Fibroblast of peridontal ligament (primary cell): ENCODE measurements at regions not wholly inside any gene's neighbourhood (a gene's known extent, or its start where the extent isn't known, plus 50 kb on each side); places are given as distances from the start of the nearest gene placed in this dataset.
"Not testable (repeated sequence)": the region's sequence is repeated elsewhere in the genome, so short reads cannot be mapped to it uniquely, and the experiment has no call there.

Experiments
- DNase-seq: peaks from one replicate; pipeline ENCODE4 v3.0.0-alpha.2; 2010; ENCODE audit errors: extremely low read depth

GRCh38 chr2:78814331-78814986 is 211.0 kb upstream of the REG3G start:
- no peak for DNase-seq

DNA sequence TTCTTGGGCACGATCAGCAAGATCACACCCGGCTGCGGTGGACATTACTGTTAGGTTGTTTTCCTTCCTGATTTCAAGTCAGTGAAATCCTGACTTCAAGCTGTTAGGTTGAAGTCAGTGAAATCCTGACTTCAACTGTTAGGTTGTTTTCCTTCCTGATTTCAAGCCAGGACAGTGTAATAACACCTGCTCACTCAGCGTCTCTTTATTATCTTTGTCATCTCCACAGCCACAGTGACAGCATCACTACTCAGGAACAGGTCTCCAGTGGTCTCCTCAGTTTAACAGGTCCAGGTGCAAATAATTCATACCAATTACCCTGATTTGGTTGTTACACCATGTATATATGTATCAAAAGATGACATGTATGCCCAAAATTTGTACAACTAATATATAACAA is 208.1 kb upstream of the REG3G start:
- no peak for DNase-seq

- no peak for DNase-seq
Measured at GRCh38 chr2:78832481-78832880, 193.0 kb upstream of the REG3G start.

DNA sequence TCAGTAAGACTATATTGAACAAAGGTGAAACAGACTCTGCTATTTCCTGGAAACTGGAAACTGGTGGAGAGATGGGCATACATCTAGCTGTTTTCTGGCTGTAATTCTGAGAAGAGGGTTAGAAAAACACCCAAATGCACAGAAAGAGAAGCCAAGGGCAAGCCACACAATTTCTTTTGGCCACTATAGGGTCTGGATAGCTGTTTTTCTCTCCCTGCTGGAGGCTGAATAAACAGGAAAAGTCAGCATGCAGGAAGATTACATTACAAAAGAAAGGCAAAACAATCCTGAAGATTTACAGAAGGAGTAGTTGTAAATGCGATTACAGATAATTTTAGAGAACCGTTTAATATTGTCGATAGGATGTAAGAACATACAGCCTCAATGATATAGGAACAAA is 186.2 kb upstream of the REG3G start:
- no peak for DNase-seq

GRCh38 chr2:78840311-78840710 is 185.2 kb upstream of the REG3G start:
- not testable (repeated sequence) for DNase-seq

- DNase-seq: no peak
Measured at GRCh38 chr2:78845664-78846185, 179.8 kb upstream of the REG3G start.

GRCh38 chr2:78861546-78861945 is 164.0 kb upstream of the REG3G start:
- DNase-seq: no peak

DNA sequence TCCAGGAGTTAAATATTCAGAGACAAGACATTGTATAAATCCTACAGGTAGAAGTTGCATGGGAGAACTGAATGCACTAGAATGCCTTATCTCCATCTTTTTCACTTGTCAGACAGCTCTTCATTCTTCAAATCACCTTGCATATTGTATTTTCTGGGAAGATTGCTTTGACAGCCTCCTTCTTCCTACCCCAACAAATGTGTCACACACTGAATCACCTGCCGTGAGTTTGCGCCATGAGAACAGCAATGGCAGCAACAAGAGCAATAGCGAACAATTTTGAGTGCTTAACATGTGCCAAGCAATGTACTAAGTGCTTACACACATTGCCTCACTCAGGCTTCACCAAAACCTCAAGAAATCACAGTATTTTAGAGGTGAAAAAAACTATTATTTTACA is 161.3 kb upstream of the REG3G start:
- no peak for DNase-seq

- no peak for DNase-seq
Measured at GRCh38 chr2:78865667-78866066, 159.8 kb upstream of the REG3G start.

DNA sequence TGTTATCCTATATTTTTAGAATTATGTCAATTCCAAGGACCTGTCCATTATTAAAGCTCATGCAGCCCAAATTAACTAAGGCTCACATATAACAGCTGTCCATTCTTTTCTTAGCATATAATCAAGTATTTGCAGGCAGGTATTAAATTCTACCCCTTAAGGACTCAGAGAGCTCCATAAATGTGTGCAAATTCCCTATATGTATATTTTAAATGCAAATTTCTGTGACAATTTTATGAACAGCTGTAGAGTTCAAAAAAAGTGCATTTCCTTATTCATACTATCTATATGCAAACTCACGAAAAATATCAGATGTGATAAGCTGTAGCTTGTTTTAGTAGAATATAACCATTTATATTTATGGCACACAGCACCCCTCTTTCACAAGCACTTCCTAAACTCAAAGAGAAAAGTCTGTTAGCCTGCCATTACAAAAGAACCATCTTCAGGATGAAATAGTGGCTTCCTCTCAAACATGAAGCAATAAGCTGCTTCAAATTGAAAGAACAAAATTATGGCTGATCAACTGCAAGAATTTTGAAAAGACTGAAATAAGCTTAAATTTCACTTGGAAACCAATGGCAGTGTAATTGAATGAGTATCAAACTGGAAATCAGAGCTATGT is 155.0 kb upstream of the REG3G start:
- no peak for DNase-seq

- no peak for DNase-seq
Measured at GRCh38 chr2:78873526-78873925, 152.0 kb upstream of the REG3G start.

- DNase-seq: no peak
Measured at GRCh38 chr2:78876316-78876688, 149.2 kb upstream of the REG3G start.

DNA sequence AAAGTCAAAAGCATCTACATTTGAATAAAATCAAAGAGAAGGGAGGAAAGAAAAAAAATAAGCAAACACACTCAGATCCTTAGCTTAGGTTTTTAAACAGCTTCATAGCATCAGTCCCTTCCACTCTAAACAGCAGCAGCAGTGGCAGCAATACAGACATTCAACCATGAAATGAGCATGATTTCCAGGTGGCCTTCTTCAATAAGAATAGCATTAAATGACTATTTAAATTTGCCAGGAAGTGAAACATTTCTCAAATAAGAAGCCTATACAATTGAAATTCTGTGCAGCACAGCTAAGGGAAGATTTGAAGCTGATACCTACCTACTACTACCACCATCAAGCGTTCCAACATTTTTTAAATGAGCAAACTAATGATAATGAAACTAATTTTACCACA is 138.1 kb upstream of the REG3G start:
- no peak for DNase-seq

DNA sequence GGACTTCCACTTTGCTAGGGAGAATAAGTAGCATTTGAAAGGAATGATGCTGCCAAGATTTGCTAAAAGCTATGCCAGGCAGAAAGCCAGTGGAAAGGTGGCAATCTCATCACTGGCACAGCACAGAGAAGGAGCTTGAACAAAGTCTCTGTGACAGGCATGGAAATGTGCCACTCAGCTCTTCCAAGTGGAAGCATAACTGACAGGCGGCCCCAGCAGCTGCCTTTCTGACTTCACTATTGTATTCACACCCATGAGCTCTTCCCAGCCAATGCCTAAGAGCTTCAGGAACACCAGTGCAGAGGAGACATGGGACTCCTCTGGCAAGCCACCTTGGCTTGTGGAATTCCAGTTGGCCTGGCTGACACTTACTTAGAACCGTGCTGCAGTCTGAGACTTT is 134.6 kb upstream of the REG3G start:
- no peak for DNase-seq

- no peak for DNase-seq
Measured at GRCh38 chr2:78892295-78892694, 133.2 kb upstream of the REG3G start.

- DNase-seq: no peak
Measured at GRCh38 chr2:78895022-78895421, 130.5 kb upstream of the REG3G start.

DNA sequence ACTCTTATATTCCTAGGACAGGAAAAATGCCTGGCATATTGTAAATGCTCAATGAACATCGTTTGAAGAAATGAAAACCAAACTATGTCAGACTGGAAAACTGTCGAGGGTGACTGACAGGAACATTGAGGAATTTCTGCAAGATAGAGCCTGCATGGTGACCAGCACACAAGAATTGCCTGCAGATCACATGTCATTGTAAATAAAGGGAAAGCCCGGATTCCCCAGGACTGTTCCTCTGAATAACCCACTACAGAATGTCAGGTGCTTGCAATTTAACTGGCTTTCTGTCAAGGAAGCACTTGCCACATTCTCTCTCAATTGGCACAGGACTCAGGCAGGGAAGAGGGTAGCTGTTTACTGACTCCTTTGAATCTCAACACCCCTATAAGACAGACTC is 129.0 kb upstream of the REG3G start:
- no peak for DNase-seq

DNA sequence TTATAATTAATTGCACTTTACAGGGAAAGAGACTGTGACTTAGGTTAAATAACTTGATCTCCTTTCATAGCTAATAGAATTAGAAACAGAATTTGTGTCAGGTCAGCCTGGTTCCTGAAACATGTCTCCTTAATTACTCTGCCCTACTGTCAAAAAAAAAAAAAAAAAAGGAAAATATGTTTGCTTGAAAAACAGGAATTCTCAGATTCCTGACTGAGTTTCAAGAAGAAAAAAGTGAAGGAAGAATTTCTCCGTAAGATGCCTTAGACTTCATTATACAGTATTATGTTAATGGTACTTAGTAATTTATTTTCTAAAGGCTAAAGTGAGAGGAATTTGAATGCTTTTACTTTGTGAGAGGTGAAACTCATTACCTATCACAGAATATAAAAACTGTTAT is 118.4 kb upstream of the REG3G start:
- DNase-seq: no peak

GRCh38 chr2:78908973-78909372 is 116.5 kb upstream of the REG3G start:
- no peak for DNase-seq

DNA sequence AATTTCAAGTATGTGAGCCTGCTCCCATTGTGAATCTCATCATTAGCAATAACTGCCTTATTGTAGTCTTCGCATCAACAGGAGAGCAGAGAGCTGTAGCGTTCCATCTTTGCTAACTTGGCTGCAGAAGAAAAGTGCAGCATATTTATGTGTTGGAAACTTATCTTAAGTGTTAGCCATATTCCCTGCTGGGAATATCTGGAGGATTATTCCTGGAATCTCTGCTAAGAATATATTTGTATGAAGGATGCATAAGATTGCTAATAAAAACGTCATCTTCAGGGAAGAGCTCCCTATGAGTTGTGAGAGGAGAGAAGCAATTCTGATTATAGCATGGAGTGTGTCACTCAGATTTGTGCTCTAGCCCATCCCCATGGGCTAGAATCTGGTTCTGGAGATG is 115.1 kb upstream of the REG3G start:
- DNase-seq: no peak

GRCh38 chr2:78913257-78913656 is 112.2 kb upstream of the REG3G start:
- DNase-seq: no peak

DNA sequence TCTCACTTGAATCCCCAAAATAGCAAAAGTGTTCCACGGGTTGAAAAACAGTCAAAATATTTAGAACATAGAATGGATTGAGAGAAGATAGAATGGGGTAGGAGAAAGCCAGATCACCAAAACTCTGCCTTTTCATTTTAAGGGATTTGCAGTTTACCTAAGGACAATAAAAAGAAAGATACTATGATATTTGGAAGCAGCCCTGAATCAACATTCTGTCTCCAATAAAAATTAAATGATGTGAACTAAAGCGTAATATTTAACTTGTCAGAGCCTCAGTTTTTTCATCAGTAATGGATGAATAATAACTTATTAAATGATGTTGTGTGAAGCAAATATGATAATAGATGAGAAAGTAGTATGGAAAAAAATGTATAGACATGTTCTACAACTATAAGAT is 100.2 kb upstream of the REG3G start:
- DNase-seq: no peak

- no peak for DNase-seq
Measured at GRCh38 chr2:78928502-78928901, 97.0 kb upstream of the REG3G start.

DNA sequence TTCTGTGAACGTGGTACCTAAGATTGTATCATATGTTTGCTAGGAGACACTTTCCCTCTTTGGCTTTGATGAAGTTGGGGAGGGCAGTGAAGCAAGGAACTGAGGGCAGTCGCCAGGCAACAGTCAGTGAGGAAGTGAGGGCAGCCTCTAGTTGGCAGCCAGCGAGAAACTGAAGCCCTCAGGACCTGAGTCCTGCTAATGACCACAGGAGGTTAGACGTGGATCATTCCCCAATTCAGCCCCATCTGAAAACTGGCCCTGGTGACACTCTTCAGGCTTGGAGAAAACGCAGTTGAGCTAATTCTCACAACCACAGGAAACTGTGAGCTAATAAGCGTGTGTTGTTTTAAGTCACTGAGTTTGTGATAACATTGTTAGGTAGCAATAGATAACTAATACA is 84.5 kb upstream of the REG3G start:
- no peak for DNase-seq
